Upper lobe of left lung (tissue), 4 donors: ENCODE measurements at regions not wholly inside any gene's neighbourhood (a gene's known extent, or its start where the extent isn't known, plus 50 kb on each side); places are given as distances from the start of the nearest gene placed in this dataset.

Experiments
- CTCF ChIP-seq, 6 experiments: fragments of 450-650 bp in 4 of 6; fragments of 200-600 bp in 2 of 6; sonication (generic) in 2 of 6; IDR thresholded peaks; one replicate each; pipeline ENCODE4 v1.5.1; 2016 to 2019; ENCODE audit warnings: antibody characterized with exemption in 6 of 6
- EP300 ChIP-seq, 4 donors: sonication (generic); formaldehyde crosslinking; IDR thresholded peaks; one replicate each; pipeline ENCODE4 v1.5.1; 2017; ENCODE audit warnings: antibody characterized with exemption in 4 of 4, control low read depth in 2 of 4
- POLR2A ChIP-seq, 4 donors: fragments of 450-650 bp; IDR thresholded peaks; one replicate each; pipeline ENCODE4 v1.5.1; 2016 to 2017; ENCODE audit warnings: antibody characterized with exemption in 4 of 4, mild to moderate bottlenecking in 2 of 4
- POLR2AphosphoS5 ChIP-seq, 2 donors: sonication (generic); formaldehyde crosslinking; IDR thresholded peaks; one replicate each; pipeline ENCODE4 v1.5.1; 2017; ENCODE audit warnings: antibody characterized with exemption in 2 of 2

- TF ChIP-seq CTCF (IDR thresholded peaks at IDR 0.05): no peak
- no peak for TF ChIP-seq POLR2AphosphoS5 (IDR thresholded peaks at IDR 0.05)
- no peak for TF ChIP-seq POLR2A (IDR thresholded peaks at IDR 0.05)
- no peak for TF ChIP-seq EP300 (IDR thresholded peaks at IDR 0.05)
Measured at GRCh38 chr10:128956149-128956548, 510.9 kb upstream of the MGMT start.
